Adrenal gland (tissue), 9 donors: ENCODE measurements at regions not wholly inside any gene's neighbourhood (a gene's known extent, or its start where the extent isn't known, plus 50 kb on each side); places are given as distances from the start of the nearest gene placed in this dataset.

Source experiments
- DNase-seq, 7 donors: peaks; one replicate each; pipeline ENCODE4 v3.0.0-alpha.2; 2019 to 2020
- H3K27ac ChIP-seq, 5 donors: fragments of 200-600 bp; sonication (generic) in 4 of 5; 1 replicate in 3 of 5; 2 replicates in 2 of 5; pipeline versions ENCODE4 v1.5.1 to v1.8.0; 2016 to 2020; ENCODE audit warnings: mild to moderate bottlenecking in 1 of 5
- H3K27me3 ChIP-seq: fragments of 200-600 bp; 2 replicates; pipeline ENCODE4 v1.8.0; 2021
- H3K36me3 ChIP-seq, 2 donors: fragments of 200-600 bp; replicated peaks in 1 of 2; 1 replicate in 1 of 2; 2 replicates in 1 of 2; pipeline versions ENCODE4 v1.5.1 to v1.8.0; 2018 to 2022
- H3K4me1 ChIP-seq, 2 donors: fragments of 200-600 bp; replicated peaks in 1 of 2; 1 replicate in 1 of 2; 2 replicates in 1 of 2; pipeline versions ENCODE4 v1.5.1 to v1.8.0; 2018 to 2021
- H3K4me3 ChIP-seq, 4 donors: fragments of 200-600 bp; sonication (generic) in 3 of 4; one replicate each; pipeline ENCODE4 v1.5.1; 2016 to 2018
- H3K9me3 ChIP-seq, 3 donors: fragments of 200-600 bp; sonication (generic) in 1 of 3; replicated peaks in 1 of 3; 1 replicate in 2 of 3; 2 replicates in 1 of 3; pipeline versions ENCODE4 v1.5.1 to v1.8.0; 2016 to 2021
- CTCF ChIP-seq, 6 experiments: fragments of 450-650 bp in 4 of 6; fragments of 200-600 bp in 2 of 6; sonication (generic) in 1 of 6; IDR thresholded peaks; 1 replicate in 5 of 6; 2 replicates in 1 of 6; pipeline versions ENCODE4 v1.5.1 to v1.8.0; 2016 to 2021; ENCODE audit warnings: antibody characterized with exemption in 6 of 6, mild to moderate bottlenecking in 2 of 6, moderate library complexity in 1 of 6
- POLR2A ChIP-seq, 2 donors: fragments of 450-650 bp; IDR thresholded peaks; one replicate each; pipeline ENCODE4 v1.6.1; 2017; ENCODE audit warnings: antibody characterized with exemption in 2 of 2, mild to moderate bottlenecking in 2 of 2, moderate library complexity in 1 of 2
- WGBS, 4 donors: extraction: QIAGEN DNeasy Blood & Tissue Kit in 2 of 4; methylation state at CpG; one replicate each; pipeline versions ENCODE4 v1.1.5 to v1.1.7; 2013 to 2017; 5-methylcytosine and 5-hydroxymethylcytosine counted together
- intact Hi-C, 2 donors: fragments of 100-400 bp; cut with DNase I; formaldehyde crosslinking; loops; one replicate each; pipeline versions ENCODE4 v1.14.1 to v1.15.0; 2022 to 2023
- donor health status: healthy with polysubstance abuse.
- donor health status: Bipolar disorder and iron deficiency.
- donor health status: DM: yes; HTN: yes; CAD: no.
- donor health status: DM: no; HTN: no; CAD: no.
- donor health status: DM: no; HTN: no; CAD: no.

- no peak for DNase-seq
- H3K9me3 ChIP-seq = no peaks in the 10 kb centered on the region
- H3K4me3 ChIP-seq = no peak overlapping the region
- H3K27me3 ChIP-seq = no peaks in the 10 kb centered on the region
- no peaks in the 10 kb centered on the region for H3K36me3 ChIP-seq
- intact Hi-C loops = no loop called here
- no peaks in the 10 kb centered on the region for H3K4me1 ChIP-seq
- 74 to 83% (median 80%) methylated on average over 1 of the region's 1 CpG for WGBS, 4 donors
- no peak overlapping the region for H3K27ac ChIP-seq
- TF ChIP-seq CTCF (IDR thresholded peaks at IDR 0.05) (no peak), POLR2A (IDR thresholded peaks at IDR 0.05) (no peak)
Observed at GRCh38 chr9:96175001-96175400, 127.0 kb downstream of the HSD17B3 start.

- no peaks in the 10 kb centered on the region for H3K9me3 ChIP-seq
- intact Hi-C loops = no loop called here
- H3K36me3 ChIP-seq = no peaks in the 10 kb centered on the region
- H3K4me1 ChIP-seq = no peaks in the 10 kb centered on the region
- no peak for DNase-seq
- TF ChIP-seq POLR2A (IDR thresholded peaks at IDR 0.05) = no peak
- no peak for TF ChIP-seq CTCF (IDR thresholded peaks at IDR 0.05)
- no peaks in the 10 kb centered on the region for H3K27me3 ChIP-seq
- H3K4me3 ChIP-seq = no peak overlapping the region
- H3K27ac ChIP-seq = no peak overlapping the region
- 75 to 88% (median 83%) methylated on average over 3 of the region's 3 CpGs for WGBS, 4 donors
Observed at GRCh38 chr9:96174371-96174770, 127.6 kb downstream of the HSD17B3 start.

- TF ChIP-seq CTCF (IDR thresholded peaks at IDR 0.05) (no peak), POLR2A (IDR thresholded peaks at IDR 0.05) (no peak)
- Histone ChIP-seq H3K4me1 (no peaks in the 10 kb centered on the region), H3K36me3 (no peaks in the 10 kb centered on the region), H3K27me3 (no peaks in the 10 kb centered on the region), H3K9me3 (no peaks in the 10 kb centered on the region), H3K4me3 (no peak overlapping the region), H3K27ac (no peak overlapping the region)
- 75 to 87% (median 81%) methylated on average over 7 of the region's 7 CpGs for WGBS, 4 donors
- no peak for DNase-seq
- intact Hi-C loops = no loop called here
Observed at GRCh38 chr9:96173640-96174039, 128.3 kb downstream of the HSD17B3 start.

GRCh38 chr9:96172797-96173196 lies 129.2 kb downstream of the HSD17B3 start:
- no peaks in the 10 kb centered on the region for H3K9me3 ChIP-seq
- no peak overlapping the region for H3K4me3 ChIP-seq
- no peaks in the 10 kb centered on the region for H3K36me3 ChIP-seq
- DNase-seq = no peak
- 89 to 92% (median 91%) methylated on average over 5 of the region's 5 CpGs for WGBS, 4 donors
- intact Hi-C loops = no loop called here
- no peak for TF ChIP-seq POLR2A (IDR thresholded peaks at IDR 0.05)
- H3K4me1 ChIP-seq = no peaks in the 10 kb centered on the region
- H3K27ac ChIP-seq = no peak overlapping the region
- no peaks in the 10 kb centered on the region for H3K27me3 ChIP-seq

GRCh38 chr9:96171728-96172127 lies 130.2 kb downstream of the HSD17B3 start:
- Histone ChIP-seq H3K4me1 (no peaks in the 10 kb centered on the region), H3K27ac (no peak overlapping the region), H3K27me3 (no peaks in the 10 kb centered on the region), H3K36me3 (no peaks in the 10 kb centered on the region), H3K9me3 (no peaks in the 10 kb centered on the region), H3K4me3 (no peak overlapping the region)
- TF ChIP-seq POLR2A (IDR thresholded peaks at IDR 0.05) (no peak), CTCF (IDR thresholded peaks at IDR 0.05) (no peak)
- 78 to 93% (median 81%) methylated on average over 6 of the region's 6 CpGs for WGBS, 4 donors
- intact Hi-C loops = no loop called here
- DNase-seq = no peak
